ENCODE measurements at regions not wholly inside any gene's neighbourhood (a gene's known extent, or its start where the extent isn't known, plus 50 kb on each side); places are given as distances from the start of the nearest gene placed in this dataset.

DNA sequence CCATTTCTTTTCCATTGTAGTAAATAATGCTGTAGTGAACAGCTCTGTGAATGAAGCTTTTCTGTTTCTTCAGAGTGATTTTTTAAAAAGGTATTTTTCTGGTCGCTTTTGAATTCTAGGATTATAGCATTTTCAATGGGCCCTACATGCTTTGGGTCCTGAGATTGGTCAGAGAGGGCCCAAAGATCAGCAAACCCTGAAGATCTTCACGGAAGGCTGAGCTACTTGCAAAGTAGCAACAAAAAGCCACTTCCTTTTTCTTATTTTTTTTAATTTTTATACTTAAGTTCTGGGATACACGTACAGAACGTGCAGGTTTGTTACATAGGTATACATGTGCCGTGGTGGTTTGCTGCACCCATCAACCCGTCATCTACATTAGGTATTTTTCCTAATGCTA is 200.5 kb downstream of the FAT3 start:
- Histone ChIP-seq H3K9ac (no peak overlapping the region), H3K79me2 (ENCODE audit: insufficient read depth) (0 out of 2 replicates have a peak, but pooled peaks cover 4% of the 10 kb centered on the region), H3K27ac (ENCODE audit: low read depth in 2 of 2, low read length in 1 of 2) (no peak overlapping the region), H3K36me3 (replicated peaks in 1 of 2; ENCODE audit: control insufficient read depth in 1 of 2, insufficient read depth in 2 of 2, low read length in 1 of 2) (no peaks in the 10 kb centered on the region), H3F3A (replicated peaks; ENCODE audit: insufficient read depth) (peaks cover 7% of the 10 kb centered on the region), H3K4me1 (ENCODE audit: control insufficient read depth in 1 of 2, insufficient read depth in 2 of 2, low read depth in 1 of 2, low read length in 1 of 2) (no peaks in the 10 kb centered on the region), H3K4me2 (no peak overlapping the region), H3K9me2 (no peaks in the 10 kb centered on the region), H3K27me3 (ENCODE audit: insufficient read depth) (no peaks in the 10 kb centered on the region), H2AFZ (ENCODE audit: low read depth) (no peak overlapping the region), H3K4me3 (ENCODE audit: low read depth in 2 of 2, low read length in 1 of 2) (no peak overlapping the region), H3K9me3 (peaks cover 2% of the 10 kb centered on the region; the same call in 1 of the 2 replicates), H4K20me1 (ENCODE audit: insufficient read depth) (no peaks in the 10 kb centered on the region)
- WGBS (ENCODE audit: low lambda C conversion rate): 72% methylated on average over 6 of the region's 6 CpGs
- TF ChIP-seq NFIC (IDR thresholded peaks at IDR 0.05; ENCODE audit: borderline replicate concordance) (no peak), SMC3 (IDR thresholded peaks at IDR 0.05; ENCODE audit: low read depth, low read length) (no peak), RXRA (IDR thresholded peaks at IDR 0.05; ENCODE audit: borderline replicate concordance, low read depth) (no peak), MEF2A (IDR thresholded peaks at IDR 0.05; ENCODE audit: borderline replicate concordance, low read depth) (no peak), TCF12 (IDR thresholded peaks at IDR 0.05) (no peak), RAD21 (IDR thresholded peaks at IDR 0.05; ENCODE audit: low read length) (no peak)
- TF ChIP-seq, protein P1, sequence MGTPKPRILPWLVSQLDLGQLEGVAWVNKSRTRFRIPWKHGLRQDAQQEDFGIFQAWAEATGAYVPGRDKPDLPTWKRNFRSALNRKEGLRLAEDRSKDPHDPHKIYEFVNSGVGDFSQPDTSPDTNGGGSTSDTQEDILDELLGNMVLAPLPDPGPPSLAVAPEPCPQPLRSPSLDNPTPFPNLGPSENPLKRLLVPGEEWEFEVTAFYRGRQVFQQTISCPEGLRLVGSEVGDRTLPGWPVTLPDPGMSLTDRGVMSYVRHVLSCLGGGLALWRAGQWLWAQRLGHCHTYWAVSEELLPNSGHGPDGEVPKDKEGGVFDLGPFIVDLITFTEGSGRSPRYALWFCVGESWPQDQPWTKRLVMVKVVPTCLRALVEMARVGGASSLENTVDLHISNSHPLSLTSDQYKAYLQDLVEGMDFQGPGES (IDR thresholded peaks at IDR 0.05; ENCODE audit: low read depth, low read length): no peak
- ChIA-PET POLR2A (no interaction called here), CTCF (no interaction called here)
- no peak for DNase-seq

DNA sequence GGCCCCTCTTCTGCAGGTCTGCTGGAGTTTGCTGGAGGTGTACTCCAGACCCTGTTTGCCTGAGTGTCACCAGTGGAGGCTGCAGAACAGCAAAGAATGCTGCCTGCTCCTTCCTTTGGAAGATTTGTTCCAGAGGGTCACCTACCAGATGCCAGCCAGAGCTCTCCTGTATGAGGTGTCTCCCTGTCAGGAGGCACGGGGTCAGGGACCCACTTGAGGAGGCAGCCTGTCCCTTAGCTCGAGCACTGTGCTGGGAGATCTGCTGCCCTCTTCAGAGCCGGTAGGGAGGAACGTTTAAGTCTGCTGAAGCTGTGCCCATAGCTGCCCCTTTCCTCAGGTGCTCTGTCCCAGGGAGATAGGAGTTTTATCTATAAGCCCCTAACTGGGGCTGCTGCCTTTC is 207.9 kb downstream of the FAT3 start:
- CTCF ChIA-PET: no interaction called here
- 58% methylated on average over 4 of the region's 4 CpGs for WGBS (ENCODE audit: low lambda C conversion rate)
- Histone ChIP-seq H3F3A (replicated peaks; ENCODE audit: insufficient read depth) (no peaks in the 10 kb centered on the region), H3K4me2 (no peak overlapping the region), H3K36me3 (replicated peaks in 1 of 2; ENCODE audit: control insufficient read depth in 1 of 2, insufficient read depth in 2 of 2, low read length in 1 of 2) (no peaks in the 10 kb centered on the region), H4K20me1 (ENCODE audit: insufficient read depth) (no peaks in the 10 kb centered on the region), H3K79me2 (ENCODE audit: insufficient read depth) (no peaks in the 10 kb centered on the region), H3K27ac (ENCODE audit: low read depth in 2 of 2, low read length in 1 of 2) (no peak overlapping the region), H3K9me3 (0 out of 2 replicates have a peak, but pooled peaks cover 3% of the 10 kb centered on the region), H3K9ac (no peak overlapping the region), H3K4me1 (ENCODE audit: control insufficient read depth in 1 of 2, insufficient read depth in 2 of 2, low read depth in 1 of 2, low read length in 1 of 2) (no peaks in the 10 kb centered on the region), H3K4me3 (ENCODE audit: low read depth in 2 of 2, low read length in 1 of 2) (no peak overlapping the region), H3K9me2 (no peaks in the 10 kb centered on the region), H2AFZ (ENCODE audit: low read depth) (no peak overlapping the region), H3K27me3 (ENCODE audit: insufficient read depth) (no peaks in the 10 kb centered on the region)
- TF ChIP-seq MXI1 (IDR thresholded peaks at IDR 0.05; ENCODE audit: low read depth, low read length) (no peak), EP300 (IDR thresholded peaks at IDR 0.05; ENCODE audit: borderline replicate concordance in 1 of 2, low read depth in 1 of 2, low read length in 1 of 2) (no peak), TCF12 (IDR thresholded peaks at IDR 0.05) (no peak), RXRA (IDR thresholded peaks at IDR 0.05; ENCODE audit: borderline replicate concordance, low read depth) (no peak), FOXM1 (IDR thresholded peaks at IDR 0.05; ENCODE audit: low read depth) (no peak), MEF2A (IDR thresholded peaks at IDR 0.05; ENCODE audit: borderline replicate concordance, low read depth) (no peak), NRF1 (IDR thresholded peaks at IDR 0.05; ENCODE audit: low read depth, low read length) (no peak), ELF1 (IDR thresholded peaks at IDR 0.05) (no peak), FOXJ3 (CRISPR knock-in tag; IDR thresholded peaks at IDR 0.05) (no peak), POLR2AphosphoS5 (IDR thresholded peaks at IDR 0.05; ENCODE audit: low read depth, low read length) (no peak), CHD2 (IDR thresholded peaks at IDR 0.05; ENCODE audit: low read length, partially characterized antibody) (no peak), MAX (IDR thresholded peaks at IDR 0.05; ENCODE audit: low read depth) (no peak), TAF1 (IDR thresholded peaks at IDR 0.05; ENCODE audit: borderline replicate concordance, low read depth, low read length) (no peak)
- TF ChIP-seq, protein P2, sequence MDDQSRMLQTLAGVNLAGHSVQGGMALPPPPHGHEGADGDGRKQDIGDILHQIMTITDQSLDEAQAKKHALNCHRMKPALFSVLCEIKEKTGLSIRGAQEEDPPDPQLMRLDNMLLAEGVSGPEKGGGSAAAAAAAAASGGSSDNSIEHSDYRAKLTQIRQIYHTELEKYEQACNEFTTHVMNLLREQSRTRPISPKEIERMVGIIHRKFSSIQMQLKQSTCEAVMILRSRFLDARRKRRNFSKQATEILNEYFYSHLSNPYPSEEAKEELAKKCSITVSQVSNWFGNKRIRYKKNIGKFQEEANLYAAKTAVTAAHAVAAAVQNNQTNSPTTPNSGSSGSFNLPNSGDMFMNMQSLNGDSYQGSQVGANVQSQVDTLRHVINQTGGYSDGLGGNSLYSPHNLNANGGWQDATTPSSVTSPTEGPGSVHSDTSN (IDR thresholded peaks at IDR 0.05): no peak
- TF ChIP-seq, protein P3, sequence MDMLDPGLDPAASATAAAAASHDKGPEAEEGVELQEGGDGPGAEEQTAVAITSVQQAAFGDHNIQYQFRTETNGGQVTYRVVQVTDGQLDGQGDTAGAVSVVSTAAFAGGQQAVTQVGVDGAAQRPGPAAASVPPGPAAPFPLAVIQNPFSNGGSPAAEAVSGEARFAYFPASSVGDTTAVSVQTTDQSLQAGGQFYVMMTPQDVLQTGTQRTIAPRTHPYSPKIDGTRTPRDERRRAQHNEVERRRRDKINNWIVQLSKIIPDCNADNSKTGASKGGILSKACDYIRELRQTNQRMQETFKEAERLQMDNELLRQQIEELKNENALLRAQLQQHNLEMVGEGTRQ (IDR thresholded peaks at IDR 0.05; ENCODE audit: borderline replicate concordance, low read depth, low read length): no peak
- TF ChIP-seq, protein P4, sequence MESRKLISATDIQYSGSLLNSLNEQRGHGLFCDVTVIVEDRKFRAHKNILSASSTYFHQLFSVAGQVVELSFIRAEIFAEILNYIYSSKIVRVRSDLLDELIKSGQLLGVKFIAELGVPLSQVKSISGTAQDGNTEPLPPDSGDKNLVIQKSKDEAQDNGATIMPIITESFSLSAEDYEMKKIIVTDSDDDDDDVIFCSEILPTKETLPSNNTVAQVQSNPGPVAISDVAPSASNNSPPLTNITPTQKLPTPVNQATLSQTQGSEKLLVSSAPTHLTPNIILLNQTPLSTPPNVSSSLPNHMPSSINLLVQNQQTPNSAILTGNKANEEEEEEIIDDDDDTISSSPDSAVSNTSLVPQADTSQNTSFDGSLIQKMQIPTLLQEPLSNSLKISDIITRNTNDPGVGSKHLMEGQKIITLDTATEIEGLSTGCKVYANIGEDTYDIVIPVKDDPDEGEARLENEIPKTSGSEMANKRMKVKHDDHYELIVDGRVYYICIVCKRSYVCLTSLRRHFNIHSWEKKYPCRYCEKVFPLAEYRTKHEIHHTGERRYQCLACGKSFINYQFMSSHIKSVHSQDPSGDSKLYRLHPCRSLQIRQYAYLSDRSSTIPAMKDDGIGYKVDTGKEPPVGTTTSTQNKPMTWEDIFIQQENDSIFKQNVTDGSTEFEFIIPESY (IDR thresholded peaks at IDR 0.05; ENCODE audit: borderline replicate concordance, low read depth): no peak
- no peak for DNase-seq
- POLR2A ChIA-PET: no interaction called here

Measured in SK-N-SH (cell line).